ENCODE measurements at regions not wholly inside any gene's neighbourhood (a gene's known extent, or its start where the extent isn't known, plus 50 kb on each side); places are given as distances from the start of the nearest gene placed in this dataset.

- TF ChIP-seq, protein P1, sequence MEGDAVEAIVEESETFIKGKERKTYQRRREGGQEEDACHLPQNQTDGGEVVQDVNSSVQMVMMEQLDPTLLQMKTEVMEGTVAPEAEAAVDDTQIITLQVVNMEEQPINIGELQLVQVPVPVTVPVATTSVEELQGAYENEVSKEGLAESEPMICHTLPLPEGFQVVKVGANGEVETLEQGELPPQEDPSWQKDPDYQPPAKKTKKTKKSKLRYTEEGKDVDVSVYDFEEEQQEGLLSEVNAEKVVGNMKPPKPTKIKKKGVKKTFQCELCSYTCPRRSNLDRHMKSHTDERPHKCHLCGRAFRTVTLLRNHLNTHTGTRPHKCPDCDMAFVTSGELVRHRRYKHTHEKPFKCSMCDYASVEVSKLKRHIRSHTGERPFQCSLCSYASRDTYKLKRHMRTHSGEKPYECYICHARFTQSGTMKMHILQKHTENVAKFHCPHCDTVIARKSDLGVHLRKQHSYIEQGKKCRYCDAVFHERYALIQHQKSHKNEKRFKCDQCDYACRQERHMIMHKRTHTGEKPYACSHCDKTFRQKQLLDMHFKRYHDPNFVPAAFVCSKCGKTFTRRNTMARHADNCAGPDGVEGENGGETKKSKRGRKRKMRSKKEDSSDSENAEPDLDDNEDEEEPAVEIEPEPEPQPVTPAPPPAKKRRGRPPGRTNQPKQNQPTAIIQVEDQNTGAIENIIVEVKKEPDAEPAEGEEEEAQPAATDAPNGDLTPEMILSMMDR (IDR thresholded peaks at IDR 0.05 in 4 of 5, conservative IDR thresholded peaks at IDR 0.05 in 1 of 5): no peak
- no peak for TF ChIP-seq POLR2A (IDR thresholded peaks at IDR 0.05)
Measured at GRCh38 chr10:84842593-84842992, 514.2 kb downstream of the CCSER2 start.
